GM21825 (cell line): ENCODE measurements at regions not wholly inside any gene's neighbourhood (a gene's known extent, or its start where the extent isn't known, plus 50 kb on each side); places are given as distances from the start of the nearest gene placed in this dataset.

Experiments
- ATAC-seq: cut with Tn5 transposase; IDR thresholded peaks from one replicate; pipeline ENCODE4 v1.9.1; 2021; ENCODE audit warnings: mild to moderate bottlenecking, moderate library complexity; ENCODE audit not compliant: unreplicated experiment

DNA sequence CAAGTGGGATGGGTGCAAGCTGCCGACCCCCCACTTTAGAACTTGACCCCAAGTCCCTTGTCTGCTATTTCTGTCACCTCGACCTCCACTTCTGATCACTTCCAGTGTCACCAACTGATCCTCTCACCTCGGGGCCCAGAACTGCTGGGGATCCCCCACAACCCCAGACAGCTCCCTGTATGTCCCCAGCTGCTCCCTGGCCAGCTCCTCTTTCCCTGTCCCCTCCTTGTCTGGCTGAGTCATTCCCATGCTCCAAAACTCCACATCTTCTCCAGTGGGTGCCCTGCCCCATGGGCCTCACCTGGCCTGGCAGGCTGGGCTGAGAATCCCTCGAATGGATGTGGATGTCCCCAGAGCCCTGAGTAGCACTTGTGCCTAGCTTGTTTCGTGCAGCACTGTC, 154.3 kb upstream of the PCBD1 start:
- no peak for ATAC-seq

DNA sequence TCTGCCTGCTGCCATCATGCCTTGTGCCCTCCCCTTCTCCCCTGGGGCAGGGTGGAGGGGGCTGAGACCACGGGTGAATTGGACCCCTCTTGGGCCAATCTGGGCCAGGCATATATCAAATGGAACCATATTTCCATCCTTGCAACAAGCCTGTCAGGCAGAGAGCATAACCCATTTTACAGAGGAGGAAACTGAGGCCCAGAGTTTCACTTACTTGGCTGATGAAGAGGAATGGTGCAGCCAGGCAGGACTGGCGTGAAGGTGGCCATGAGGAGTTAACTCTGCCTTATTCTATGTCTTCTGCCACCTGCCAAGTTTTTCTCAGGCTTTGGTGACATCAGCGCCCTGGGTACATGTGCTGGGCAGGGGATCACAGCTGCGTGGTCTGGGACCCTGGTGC, 155.5 kb upstream of the PCBD1 start:
- ATAC-seq = no peak

DNA sequence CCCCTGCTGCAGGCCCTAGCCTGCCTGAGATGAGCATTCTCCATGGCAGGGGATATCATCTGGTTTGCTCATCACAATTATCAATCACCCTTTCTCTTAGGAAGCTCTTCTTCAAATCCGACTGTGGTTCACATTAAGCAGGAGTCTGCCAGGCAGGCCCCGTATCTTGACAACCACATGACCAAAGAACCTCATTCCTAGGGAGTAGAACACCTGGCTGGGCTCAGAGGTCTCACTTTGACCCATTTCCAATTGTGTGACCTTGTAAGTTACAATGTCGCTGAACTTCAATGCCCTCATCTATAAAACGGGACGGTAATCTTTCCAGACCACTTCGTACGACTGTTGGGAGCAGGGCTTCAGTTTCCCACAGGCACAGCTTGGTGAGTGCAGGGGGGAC, 156.4 kb upstream of the PCBD1 start:
- no peak for ATAC-seq

DNA sequence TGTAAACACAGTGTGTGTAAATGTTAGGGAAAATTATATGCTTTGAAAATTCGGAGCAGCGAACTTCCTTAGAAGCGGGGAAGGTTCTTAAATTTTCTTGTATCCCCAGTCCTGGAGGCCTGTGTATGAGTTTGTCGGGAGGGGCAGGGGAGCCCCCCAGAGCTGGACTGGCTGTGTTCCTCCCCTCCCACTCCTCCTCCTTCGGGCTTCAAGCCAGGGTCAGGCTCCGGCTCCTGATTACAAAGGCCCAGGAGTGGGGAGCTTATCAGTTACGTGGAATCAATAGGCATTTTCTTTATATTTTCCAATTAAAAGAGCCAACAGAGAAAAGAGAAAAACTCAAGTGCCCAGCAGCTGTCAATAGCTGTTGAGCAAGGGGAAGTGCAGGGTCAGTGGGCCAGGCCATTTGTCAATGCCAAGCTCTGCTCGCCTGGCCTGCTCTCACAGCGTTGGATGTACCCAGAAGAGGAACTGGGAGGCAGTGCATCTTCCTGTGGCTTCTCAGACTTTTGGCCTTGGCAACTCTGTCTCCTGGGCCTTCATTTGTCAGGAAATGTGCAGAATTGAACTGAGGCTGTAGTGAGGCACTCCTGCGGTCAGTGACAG, 156.9 kb upstream of the PCBD1 start:
- ATAC-seq = no peak

DNA sequence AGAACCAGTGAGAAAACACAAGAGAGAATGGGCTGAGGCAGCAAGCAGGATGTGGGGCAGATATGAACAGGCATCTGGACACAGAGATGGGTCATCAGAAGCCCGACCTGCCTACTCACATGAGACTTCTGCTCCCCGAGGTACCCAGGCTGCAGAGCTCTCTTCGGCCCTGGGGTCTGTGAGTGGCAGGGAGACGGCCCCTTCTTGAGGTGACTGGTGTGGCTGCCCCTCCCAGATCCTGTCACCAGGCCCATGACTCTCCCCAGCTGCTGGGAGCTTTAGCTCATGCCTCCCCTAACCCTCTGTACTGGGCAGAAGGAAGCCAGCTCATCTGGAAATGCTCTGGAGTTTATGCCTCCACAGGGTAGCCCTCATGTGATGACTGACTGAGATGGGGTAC, 157.6 kb upstream of the PCBD1 start:
- ATAC-seq = no peak

DNA sequence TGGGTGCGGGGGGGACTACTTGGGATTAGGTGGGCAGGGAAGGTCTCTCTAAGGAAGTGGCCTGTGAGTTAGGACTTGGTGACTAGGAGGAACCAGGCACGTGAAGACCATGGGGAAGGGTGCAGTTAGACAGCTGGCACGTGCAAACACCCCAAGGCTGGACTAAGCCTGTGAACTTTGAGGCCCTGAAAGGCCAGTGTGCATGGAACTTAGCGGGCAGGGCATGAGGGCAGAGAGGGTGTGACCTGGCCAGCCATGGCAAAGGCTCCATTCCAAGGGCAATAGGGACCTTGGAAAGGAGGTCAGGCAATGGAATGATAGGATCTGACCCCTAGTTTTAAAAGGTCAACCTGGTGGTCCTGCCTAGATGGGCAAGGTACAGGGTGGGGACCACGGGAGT, 158.4 kb upstream of the PCBD1 start:
- no peak for ATAC-seq

DNA sequence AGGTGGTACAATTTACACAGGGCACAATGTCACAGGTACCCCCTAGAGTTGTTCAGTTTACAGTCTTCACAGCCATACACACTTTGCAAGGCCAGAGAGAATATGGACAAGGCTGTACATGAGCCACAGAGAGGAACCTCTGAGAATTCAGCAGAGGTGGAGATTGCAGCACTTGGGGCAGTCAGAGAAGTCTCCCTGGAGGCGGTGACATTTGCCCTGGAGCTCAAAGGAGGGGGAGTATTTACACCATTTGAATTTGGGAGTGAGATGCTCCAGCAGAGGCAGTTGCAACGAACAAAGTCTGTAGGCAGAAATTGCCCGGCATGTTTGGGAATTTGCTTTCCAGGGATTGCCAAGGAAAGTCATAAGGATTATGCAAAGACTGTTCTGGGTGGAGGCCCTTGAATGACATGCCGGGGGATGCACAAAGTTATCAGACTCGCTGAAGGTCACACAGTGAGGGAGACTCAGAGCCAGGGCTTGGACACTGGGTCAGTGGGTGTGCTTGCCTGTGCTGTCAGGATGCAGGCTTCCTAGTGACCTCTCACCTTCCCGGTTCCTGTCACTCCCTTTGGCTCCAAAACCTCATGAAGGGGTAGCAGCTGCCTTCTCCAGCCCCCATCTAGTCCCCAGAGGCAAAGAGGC, 160.7 kb upstream of the PCBD1 start:
- ATAC-seq = no peak

DNA sequence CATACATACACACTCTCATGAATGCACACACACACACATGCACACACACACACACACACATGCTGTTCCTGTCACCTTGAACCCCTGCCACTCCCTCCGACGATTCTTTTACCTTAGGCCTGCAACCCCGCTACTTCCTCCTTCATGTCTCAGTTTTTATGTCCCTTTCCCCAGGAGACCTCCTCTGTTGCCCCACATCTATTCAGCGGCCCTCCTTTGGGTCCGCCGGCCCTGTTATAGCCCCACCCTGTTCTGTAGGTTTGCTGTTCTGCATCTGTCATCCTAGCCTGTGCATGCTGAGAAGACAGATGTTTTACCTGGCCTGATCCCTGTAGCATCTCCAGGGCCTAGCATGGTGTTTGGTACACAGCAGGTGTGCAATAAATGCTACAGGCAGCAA, 161.6 kb upstream of the PCBD1 start:
- ATAC-seq = no peak

DNA sequence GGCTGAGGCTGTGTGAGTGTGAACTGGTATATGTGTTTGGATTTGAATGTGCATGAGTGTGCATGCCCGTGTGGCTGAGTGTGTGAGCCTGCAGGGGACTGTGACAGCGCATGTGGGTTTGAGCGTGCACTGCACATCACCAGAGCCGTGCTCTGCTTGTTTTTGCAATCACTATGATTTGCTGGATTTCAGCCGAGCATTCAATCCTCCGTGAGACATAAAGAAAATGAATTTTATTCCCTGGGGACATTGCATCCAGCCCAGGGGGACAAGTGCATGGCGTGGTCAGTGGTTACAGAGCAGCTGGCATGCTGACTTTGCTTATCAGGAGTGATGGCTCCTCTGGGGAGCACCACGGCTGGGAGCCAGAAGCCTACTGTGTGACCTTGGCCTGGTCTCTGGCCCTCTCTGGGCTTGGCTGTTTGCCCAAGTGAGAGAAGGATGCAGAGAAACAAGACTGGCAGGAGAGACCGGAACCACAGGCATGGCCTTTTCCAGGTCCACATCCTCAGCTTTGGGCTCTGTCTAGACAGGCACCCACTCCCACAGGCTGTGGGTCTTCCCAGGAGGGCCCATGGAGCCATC, 160.2 kb upstream of the UNC5B start:
- no peak for ATAC-seq

DNA sequence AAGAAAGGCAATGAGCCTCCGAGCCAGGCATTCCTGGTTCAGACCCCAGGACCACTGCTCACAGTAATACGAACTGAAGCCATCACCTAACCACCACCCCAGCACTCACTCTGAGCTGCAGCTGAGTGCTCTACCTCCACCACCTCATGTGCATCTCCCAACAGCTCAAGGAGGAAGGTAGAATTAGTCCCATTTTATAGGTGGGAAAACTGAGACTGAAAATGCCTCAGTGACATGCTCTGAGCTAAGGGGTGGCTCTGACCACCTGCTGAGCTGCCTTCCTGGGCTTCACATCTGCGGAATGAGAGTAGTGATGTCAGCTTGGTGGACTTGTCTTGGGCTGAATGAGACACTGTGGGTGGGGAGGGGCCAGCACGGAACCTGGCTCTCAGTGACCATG, 159.7 kb upstream of the UNC5B start:
- ATAC-seq = no peak

DNA sequence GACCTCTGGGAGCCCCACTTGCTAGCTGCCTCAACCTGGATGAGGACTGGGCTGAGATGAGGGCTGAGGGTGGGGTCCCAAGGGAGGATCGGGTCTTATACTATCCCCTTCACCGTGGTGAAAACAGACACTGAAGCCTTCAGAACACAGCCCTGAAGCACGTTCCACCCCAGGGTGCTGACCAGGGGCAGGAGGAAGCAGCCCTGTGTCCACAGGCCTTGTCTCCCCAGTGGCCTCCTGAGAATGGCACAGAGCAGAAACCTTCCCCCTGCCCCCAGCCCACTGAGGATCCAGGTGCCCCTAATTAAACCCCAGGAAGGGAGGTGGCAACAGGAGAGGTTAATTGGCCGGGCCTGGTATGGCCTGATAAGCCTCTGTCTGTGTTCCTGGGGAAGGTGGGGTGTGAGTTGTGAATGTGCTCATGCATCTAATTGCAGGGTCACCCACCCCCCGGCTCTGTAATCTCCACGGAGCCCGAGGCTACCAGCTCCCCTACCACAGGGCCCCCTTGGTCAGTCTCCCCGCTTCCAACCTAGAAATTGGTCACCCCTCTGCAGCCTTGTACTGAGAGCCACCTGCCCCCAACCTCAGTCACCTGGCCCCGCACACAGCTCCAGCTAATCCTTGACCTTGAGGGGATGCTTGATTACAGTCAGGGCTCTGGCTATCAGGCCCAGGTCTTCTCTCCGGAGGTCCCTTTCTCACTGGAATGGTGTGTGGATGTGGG, 159.0 kb upstream of the UNC5B start:
- ATAC-seq = no peak

DNA sequence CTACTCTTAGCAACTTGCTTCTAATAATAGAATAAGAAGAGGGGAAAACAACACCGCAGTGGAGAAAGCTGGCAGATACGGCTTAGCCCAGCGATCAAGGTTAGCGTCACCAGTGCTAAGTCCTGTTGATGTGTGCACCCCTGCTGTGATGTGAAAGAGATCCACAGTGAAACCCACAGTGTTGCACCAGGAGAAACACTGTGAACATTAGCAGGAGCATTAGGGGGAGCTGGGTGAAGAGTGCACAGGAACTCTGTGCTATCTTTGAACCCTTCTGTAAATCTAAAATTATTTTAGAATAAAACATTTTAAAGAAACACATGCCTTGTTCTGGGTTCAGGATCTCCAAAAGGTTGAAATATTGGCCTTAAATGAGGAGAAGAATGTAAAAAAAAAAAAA, 154.1 kb upstream of the UNC5B start:
- ATAC-seq = no peak

DNA sequence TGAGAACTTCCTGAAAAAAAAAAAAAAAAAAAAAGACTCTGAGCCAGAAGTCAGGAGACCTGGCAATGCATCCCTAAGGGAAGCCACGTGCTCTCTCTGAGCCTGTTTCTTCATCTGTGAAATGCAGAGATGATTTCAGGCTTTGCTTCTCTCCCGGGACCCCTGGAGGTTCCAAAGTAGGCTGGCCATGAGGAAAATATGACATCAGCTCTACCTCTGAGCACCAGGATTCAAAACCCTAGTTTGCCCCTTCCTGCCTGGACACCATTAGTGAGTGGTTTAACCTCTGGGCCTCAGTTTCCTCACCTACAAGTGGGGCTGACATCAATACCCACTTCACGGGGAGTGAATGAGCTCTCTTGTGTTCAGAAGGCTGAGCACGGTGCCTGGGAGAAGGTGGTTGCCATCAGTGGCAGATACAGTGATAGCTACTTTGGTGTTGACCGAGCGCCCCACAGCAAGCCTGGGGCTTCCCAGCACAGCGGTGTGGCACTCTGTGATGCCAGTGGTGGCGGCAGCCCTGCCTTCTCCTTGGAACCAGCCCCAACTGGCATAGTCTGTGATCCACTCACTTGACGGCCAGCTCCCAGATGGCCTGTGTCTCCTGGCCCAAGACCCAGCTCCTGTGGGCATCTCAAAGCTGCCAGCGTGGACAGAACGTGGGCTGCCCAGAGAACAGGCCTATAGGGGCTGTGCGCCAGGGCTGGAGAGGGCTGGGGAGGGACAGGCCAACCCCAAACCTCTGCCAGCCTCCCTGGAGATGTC, 153.1 kb upstream of the UNC5B start:
- ATAC-seq = no peak

DNA sequence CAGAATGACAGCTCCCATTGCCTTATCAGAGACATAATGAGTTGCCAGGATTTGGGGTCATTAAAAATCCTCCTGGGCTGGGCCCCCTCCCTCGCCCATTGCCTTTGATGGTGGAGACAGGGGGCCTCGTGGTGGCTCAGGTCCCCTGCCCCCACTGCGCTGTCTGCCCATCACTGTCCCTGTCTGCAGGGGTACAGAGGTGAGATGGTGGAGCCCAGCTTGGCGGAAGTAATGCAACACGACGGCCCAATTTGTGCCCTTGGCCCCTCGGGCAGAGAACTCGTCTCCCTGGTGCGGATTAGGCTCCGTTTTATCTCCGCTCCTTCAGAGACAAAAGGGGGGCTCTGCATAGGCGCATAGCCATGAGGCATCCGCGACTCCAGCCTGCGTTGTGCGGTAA, 152.4 kb upstream of the UNC5B start:
- ATAC-seq = no peak

DNA sequence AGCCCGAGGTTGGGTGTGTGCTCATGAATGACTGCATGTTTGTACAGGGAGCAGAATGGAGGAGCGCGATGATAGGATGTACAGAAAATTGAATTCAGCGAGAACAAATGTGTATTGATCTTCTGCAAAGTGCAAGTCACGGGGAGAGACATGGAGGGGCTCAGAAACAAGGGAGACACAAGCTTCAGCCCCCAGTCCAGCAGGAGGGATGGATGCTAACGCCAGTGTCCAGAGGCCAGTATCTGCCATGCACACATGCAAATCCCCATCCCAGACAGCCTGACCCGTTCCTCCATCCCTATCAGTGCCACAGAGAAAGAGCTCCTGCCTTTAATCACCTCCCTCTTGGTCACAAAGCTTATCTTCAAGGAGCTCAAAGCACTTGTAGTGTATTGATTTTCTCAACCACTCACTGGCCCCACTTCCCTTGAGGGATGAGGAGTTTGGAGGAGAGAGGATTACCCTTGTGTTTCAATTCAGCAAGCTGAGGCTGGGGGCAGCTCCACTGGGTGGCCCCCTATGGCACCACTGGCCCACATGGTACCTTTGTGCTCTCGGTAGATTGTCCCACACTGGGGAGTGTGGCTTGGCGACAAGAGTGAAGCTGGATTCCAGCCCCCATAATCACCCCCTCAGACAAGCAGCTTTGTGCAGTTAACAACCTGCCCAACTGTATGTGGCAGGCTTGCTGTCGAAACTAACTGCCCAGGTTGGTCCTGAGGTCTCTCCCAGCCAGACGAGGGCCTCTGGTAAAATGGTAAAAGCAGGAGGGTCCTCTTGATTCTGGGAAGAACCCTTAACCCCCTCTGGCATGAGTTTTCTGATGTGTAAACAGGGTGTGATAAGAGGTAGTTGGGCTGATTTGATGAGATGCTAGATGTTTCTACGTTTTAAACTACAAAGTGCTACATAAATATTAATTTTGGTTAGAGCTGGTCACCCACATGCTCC, 151.6 kb upstream of the UNC5B start:
- no peak for ATAC-seq

DNA sequence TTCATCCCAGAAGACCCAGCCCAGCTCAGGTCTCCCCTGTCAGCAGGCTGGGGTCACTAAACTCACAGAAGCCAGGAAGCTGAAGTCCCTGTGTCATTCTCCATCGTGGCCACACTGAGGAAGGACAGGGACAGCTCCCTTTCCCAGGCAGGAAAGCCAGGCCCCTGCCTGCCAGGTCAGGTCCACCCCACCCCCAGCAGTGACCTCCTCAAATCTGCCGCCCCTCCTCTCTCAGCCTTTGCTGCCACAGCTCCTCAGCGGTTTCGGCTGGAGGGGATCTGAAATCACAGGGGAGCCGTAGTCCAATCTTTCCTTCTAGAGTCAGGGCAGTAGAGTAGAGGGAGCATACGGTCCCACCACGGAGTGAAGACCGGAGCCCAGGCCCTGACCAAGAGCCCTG, 150.9 kb upstream of the UNC5B start:
- no peak for ATAC-seq

DNA sequence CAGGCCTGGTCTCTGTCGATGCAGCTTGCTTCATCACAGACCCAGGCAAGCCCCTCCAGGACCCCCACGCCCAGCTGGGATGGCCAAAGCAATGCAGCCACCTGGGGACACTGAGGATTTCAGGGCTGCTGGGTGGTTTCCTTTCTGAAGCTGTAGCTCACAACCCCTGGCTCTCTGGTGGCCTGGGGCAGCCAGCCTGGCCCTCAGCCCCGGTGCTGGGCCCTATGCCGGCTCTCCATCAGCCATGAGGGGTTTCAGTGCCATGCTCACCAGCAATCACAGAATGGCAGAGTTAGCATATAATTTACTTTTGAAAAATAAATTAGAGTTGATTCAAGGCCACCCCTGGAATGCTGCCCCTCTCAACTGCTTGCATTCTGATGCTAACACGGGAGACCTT, 150.2 kb upstream of the UNC5B start:
- ATAC-seq = no peak

DNA sequence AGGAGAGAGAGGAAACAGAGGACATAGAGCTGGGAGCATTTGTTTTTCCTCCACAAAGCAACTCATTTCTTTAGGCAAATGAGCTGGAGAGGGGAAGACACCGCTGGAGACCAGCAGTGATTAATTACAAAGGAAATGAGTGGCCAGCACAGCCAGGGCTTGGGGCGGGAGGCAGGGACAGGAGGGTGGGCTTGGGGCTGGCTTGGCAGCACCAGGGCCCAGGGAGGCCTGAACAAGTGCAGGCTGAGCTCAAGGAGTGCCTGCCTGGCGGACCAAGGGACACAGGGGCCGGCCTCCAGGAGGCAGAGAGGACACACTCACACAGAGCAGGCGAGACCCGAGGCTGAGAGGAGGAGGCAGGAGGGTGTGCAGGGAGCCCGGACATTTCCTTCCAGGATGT, 149.0 kb upstream of the UNC5B start:
- no peak for ATAC-seq

DNA sequence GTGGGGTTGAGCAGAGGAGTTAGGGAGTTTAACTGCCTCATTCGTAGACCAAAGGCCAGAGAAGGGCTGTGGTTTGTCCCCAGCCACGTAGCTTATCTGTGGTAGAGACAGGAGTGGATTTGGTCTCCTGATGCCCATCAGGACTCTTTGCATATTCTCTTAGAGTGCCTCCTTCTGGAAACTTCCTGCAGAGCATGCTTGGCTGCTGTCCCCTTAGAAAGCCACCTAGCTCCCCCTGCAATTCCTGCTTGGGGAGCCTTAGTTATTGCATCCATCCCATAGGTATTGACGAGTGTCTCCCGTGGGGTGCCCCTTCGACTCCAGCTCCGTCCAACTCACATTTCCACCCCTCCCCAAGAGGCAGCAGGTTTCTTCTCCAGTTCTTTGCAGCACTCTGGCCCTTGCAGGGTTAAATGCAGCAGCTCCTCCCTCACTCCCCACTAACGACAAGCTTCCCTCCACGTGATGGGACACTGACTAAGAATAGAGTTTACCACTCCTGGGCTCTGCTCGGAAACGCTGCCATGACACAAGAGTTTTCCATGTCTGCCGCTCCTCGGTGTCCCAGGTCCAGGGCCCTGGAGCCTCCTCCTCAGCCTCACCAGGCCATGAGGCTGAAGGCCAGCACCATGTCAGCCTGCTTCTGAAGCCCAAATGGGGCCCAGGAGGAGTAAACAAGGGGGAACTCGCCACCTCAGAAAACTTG, 147.8 kb upstream of the UNC5B start:
- ATAC-seq = no peak

DNA sequence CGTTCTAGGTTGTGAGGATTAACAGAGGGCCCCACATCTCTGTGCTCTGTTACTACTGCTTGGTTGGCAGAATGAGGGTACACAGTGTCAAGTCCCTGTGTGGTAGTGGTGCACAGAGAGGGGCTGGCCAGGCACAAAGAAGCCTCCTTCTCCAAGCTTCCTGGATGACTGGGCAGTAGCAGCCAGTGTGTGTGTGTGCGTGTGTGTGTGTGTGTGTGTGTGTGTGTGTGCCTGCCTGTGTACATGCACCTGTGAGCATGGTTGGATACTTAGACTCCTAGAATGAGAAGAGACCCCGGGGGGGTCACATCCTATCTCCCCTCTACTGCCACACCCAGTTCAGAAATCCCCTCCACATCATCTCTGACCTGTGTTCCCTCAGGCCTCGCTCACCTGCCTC, 146.7 kb upstream of the UNC5B start:
- no peak for ATAC-seq
